Right hindlimb (tissue), 1 donor: ENCODE measurements at regions not wholly inside any gene's neighbourhood (a gene's known extent, or its start where the extent isn't known, plus 50 kb on each side); places are given as distances from the start of the nearest gene placed in this dataset.

Source experiments
- DNase-seq: peaks from one replicate; pipeline ENCODE4 v3.0.0-alpha.2; 2018

GRCh38 chr12:115758877-115759620, 518.4 kb downstream of the MED13L start:
- DNase-seq, result no peak

- no peak for DNase-seq
These were observed 519.3 kb downstream of the MED13L start for GRCh38 chr12:115758183-115758582.

DNA sequence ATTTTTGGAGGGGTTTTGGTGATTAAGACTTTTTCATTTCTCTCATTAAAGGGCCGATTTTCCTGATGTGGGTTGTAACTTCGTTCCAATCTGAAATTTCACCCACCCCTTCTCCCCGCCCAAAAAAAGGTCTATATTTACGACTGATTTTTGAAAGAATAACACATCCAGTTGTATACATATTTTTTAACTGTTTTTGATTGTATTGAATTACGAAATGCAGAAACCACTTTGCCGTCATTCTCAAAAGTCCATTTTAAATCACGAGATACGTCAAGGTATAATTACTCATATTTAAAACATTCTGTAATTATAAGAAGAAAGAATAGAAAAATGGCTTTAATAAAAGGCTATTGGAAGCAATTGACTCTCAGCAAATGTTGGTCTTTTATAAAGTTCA, 520.7 kb downstream of the MED13L start:
- DNase-seq, result no peak

DNA sequence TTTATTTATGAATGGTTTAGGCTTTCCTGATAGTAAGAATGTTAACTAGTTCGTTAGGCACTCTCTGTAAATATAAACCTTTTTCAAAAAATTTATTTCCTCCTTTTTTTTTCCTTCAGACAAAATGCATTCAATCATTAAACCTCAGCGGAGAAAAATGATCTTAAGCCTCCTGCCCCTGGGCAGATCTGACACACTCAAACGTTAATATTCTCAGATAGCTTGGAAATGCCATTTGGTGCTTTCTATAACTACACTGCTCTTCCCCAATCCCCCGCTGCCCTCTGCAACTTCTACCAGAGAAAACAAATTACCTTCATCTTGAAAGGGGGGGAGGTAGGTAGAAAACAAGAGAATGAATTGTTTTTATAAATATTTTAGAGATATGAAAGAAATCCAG, 521.2 kb downstream of the MED13L start:
- DNase-seq, result no peak

- no peak for DNase-seq
These were observed 521.8 kb downstream of the MED13L start for GRCh38 chr12:115755725-115756085.

DNA sequence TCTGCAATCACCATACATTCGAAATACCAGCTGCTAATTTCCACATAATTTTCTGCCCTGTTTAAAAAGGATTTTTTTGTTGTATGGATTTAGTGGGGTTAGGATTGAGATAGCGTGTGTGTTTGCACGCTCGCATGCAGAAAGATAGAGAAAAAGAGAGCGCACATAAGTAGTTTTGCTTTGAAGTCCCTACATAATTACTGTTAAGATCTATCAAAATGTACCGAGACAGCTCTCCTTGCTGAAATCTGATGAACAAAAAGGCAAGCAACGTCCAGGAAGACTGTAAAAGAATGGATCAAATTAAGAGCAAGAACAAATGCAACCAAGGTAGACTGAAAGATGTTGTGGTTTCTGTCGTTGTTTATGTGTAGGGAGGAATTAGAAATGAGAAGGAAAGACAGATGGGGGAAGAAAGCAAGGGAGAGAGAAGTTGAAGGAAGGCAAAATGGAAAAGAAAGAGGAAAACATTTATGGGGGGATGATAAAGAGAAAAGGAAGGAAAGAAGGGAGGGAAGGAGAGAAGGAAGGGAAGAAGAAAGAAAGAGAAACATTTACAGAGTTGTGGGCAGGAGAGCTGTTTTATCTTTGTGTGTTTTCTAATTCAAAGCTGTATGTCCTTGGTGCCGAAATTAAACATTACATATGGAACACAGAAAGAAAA, 522.3 kb downstream of the MED13L start:
- DNase-seq, result no peak

DNA sequence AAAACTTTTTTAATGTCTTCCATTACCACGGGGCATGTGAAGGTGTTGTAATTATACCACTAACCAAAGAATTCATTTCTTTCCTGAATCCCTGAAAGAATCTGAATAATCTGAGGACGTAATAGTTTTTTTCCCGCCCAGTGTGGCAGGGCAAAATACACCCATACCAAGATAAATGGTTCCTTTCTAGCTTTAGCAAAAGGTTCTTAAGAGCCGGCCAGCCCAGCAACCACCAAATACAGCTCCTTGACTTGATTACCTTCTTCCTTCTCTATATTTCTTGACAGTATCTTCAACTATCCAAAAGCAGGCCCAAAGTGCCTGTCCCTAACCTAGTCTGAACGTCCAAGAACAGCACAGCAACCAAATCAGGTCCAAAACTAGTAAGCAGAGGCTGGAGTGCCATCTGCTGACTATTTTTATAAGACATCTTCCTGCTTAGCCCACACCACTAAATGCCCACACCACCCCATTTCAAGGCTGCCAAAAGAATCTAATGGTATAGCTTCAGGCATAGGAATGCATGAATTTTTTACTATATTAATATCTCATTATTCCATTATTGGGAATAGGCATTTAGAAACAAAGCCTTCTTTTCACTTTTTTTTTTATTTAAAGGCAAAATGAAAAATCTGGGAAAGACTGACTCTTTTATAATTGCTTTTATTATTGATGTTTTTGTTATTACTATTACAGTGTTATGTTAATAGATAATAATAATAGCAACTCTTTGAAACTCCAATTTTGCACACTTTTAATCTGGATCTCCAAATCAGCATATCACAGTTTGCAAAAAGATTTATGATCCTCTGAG, 524.4 kb downstream of the MED13L start:
- peak; percentile 55 for DNase-seq

DNA sequence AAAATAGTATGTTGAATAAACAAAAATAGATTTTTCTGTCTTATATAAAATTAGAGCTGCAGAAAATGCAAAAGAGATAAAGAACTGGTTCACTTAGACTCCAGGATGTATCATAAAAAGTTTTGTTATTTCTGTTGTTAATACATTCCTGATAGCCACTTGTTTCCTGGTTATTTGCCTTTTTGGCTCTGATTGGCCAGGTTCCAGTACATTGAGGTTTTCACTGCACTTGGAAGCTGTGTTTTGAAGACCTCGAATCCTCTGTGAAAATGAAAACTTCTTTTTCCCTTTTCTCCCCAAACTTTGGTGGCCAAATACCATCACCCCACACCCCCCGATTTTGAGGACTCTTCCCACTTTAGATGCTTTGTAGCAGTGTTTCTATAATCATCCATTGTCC, 525.3 kb downstream of the MED13L start:
- no peak for DNase-seq

GRCh38 chr12:115750340-115750739, 527.2 kb downstream of the MED13L start:
- DNase-seq, result no peak

DNA sequence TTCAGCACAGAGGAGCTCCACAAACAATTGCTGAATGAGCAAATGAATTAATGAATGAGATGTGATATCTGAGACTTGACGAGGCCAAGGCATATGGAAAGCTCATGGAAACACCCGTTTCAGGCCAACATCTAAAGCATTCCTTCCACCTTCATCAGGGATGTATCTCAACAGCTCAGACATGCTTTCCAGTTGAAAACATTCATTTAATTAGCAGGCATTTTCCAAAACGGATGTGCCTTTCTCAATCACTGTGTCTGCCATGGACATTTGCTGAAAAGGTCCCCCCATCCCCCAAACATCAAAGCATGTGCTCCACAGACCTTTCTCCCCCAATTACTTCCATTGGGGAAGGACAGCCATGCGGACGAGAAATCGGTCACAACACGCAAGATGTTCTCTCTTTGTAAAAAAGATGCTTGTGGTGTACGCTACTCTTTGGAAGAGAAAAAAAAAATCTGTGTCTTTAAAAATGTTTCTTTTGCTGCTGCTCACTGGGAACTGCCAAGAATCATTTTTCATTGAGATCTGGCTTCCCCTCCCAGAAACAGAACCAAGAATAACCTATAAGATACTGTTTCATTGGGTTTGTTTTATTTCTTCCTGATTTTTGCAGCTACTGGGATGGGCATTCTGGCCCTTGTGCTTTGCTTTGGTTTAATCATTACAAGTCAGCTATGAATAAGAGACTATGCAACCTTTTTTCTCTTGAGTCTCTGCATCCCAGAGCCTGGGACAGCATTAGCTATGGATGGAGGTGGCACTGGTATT, 528.2 kb downstream of the MED13L start:
- no peak for DNase-seq

DNA sequence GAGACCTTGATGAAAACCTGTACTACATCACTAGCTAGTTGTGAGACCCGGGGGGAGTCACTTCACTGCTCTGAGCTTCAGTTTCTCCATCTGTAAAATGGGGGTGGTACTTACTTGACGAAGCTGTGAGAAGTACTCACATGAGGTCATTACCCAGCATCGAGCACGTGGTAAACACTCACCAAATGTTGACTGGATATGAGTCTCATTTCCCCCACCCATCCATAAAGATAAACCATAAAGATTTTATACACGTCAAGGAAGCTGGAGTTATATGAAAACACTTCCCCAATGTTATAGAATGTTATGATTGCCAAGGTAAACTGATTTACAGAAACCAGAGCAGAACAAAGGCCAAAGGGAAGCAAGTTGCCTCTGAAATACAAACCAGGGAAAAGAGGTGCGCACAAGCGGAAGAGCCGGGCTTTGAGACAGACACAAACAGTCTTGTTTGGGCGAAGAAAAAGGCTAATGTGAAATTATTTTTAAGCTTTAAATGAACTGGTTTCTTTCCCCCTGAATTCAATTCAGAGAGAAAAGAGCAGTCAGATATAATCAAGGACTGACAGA, 536.8 kb downstream of the MED13L start:
- no peak for DNase-seq

- no peak for DNase-seq
These were observed 539.6 kb downstream of the MED13L start for GRCh38 chr12:115737895-115738294.

- DNase-seq, result no peak
These were observed 541.1 kb downstream of the MED13L start for GRCh38 chr12:115736360-115736759.

DNA sequence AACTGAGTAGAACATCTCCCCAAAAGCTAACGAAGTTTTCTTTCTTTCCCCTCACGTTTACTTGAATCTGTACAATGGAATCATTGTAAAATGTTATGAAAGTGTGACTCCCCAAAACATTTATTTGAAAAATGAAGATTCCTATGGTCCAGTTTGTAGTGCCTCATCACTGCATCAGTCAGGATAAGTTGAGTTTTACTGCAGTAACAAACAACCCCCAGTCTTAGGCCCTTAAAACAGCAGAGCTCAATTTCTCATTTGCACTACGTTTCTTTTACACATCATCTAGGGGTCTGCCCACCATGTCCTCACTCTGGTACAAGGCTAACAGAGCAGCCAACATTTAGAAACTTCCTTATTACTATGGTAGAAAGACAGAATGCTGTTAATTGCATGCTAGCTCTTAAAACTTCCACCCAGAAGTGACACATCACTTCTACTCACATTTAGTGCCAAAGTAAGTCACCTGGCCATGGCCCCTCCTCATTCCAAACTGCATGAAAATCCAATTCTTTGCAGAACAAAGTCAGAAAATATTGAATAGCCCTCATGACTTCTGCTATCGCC, 546.4 kb downstream of the MED13L start:
- DNase-seq, result no peak

GRCh38 chr12:115726691-115727090, 550.8 kb downstream of the MED13L start:
- no peak for DNase-seq

DNA sequence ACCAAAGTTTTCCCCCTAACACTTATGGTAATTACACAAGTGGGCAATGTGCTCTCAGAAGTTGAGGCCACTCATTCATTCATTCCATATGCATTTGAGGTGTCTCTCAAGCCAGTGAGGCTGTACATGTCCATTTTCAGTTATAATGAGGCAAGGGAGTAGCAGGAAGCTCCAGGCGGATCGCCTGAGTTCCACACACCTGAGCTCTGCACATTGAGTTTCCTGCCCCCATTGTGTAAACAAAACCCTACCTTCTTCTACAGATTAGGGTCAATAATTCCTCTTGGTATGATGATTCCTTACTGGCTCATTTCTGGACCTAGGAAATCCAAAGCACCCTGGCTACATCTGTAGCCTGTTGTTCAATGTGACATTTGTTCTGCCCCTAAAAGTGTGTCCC, 555.3 kb downstream of the MED13L start:
- no peak for DNase-seq

- no peak for DNase-seq
These were observed 560.9 kb downstream of the MED13L start for GRCh38 chr12:115716551-115716950.

GRCh38 chr12:115712676-115713075, 564.8 kb downstream of the MED13L start:
- no peak for DNase-seq

GRCh38 chr12:115710104-115710564, 567.4 kb downstream of the MED13L start:
- DNase-seq, result peak; percentile 88

DNA sequence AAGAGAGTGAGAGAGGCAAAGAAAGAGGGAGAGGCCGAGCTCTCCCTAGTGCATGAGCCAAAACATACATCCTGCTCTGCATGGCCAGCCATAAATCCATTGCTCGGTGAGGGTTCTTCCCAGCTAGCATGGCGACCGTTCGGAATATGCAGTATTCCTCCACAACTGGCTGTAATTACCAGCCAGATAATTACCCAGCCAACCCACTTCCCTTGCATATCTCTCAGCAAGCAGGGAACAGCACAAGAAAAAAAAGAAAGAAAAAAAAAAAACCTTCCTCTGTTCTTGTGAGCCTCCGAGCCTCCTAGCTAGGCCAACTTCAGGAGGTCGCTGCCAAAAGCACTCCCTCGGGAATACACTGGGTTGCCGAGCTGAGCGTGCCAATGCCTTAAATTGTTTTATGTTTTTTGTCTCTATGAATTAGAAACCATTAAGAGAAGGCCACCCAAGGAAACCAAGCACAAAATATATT, 567.9 kb downstream of the MED13L start:
- DNase-seq, result peak; percentile 88

DNA sequence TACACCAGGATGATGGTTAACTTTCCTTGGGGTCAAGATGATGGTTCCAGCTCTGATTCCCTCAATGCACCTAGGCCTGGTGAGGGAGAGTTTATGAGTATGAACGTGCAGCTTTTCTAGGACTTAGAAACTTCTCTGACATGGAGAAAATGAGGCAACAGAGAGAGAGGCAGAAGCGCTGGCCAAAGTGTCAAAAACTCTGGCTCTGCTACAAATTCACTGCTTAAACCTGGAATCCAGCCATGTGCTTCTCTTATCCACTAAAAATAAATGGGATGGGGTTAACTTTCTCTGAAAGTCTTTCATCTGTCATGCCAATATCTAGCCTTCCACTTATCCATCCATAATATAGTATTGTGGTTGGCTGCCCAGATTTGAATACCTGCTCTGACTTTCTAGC, 568.7 kb downstream of the MED13L start:
- no peak for DNase-seq

DNA sequence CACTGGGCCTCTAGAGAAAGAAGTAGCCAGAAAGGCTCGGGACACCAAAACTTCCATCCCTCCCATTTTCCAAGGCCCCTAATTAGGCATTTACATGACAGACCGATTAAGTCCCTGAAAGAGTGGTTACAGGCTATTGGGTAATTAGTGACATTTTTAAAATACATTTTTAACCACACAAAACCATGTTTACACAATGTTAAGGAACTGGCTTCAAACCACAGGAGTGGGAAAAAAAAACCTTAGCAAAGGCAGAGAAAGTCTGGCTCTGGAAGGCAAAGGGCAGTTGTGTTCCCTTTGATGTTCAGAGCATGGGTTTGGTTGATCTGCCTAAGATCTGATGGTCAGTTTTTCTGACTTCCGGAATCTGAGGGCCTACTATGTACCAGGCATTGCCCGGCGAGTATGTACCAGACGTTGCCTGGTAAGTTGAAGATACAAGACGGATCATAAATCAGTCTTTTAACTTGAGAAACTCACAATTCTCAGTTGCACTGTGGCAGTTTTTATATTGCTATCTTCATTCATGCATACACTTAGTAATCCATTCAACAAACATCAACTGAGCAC, 576.5 kb downstream of the MED13L start:
- DNase-seq, result no peak
